ENCODE measurements at regions not wholly inside any gene's neighbourhood (a gene's known extent, or its start where the extent isn't known, plus 50 kb on each side); places are given as distances from the start of the nearest gene placed in this dataset.
A peak's percentile ranks its signal among the peaks of the same experiment; 100 is the strongest.
"Not testable (repeated sequence)": the region's sequence is repeated elsewhere in the genome, so short reads cannot be mapped to it uniquely, and the experiment has no call there.

GRCh38 chr14:83864106-83864505 is 1665.8 kb upstream of the FLRT2 start:
- DNase-seq, result no peak
- Histone ChIP-seq H3K27me3 (no peaks in the 10 kb centered on the region), H3K4me1 (peaks cover 10% of the 10 kb centered on the region), H3K4me3 (no peak overlapping the region), H3K9me3 (replicated peaks) (no peaks in the 10 kb centered on the region), H3K27ac (no peak overlapping the region), H3K36me3 (no peaks in the 10 kb centered on the region)

- Histone ChIP-seq H3K27me3 (no peaks in the 10 kb centered on the region), H3K27ac (peak overlapping the region; percentile 9; the same call in 1 of the 2 replicates), H3K36me3 (no peaks in the 10 kb centered on the region), H3K4me1 (peaks cover 23% of the 10 kb centered on the region), H3K9me3 (replicated peaks) (no peaks in the 10 kb centered on the region), H3K4me3 (no peak overlapping the region)
- peak; percentile 27 to 63 for DNase-seq
Measured at GRCh38 chr14:83867566-83868225, 1662.2 kb upstream of the FLRT2 start.

GRCh38 chr14:83870546-83871270 is 1659.2 kb upstream of the FLRT2 start:
- Histone ChIP-seq H3K4me3 (no peak overlapping the region), H3K9me3 (replicated peaks) (no peaks in the 10 kb centered on the region), H3K36me3 (no peaks in the 10 kb centered on the region), H3K4me1 (peaks cover 23% of the 10 kb centered on the region), H3K27me3 (no peaks in the 10 kb centered on the region), H3K27ac (peak overlapping the region; percentile 61)
- DNase-seq, result peak; percentile 43 to 76

DNA sequence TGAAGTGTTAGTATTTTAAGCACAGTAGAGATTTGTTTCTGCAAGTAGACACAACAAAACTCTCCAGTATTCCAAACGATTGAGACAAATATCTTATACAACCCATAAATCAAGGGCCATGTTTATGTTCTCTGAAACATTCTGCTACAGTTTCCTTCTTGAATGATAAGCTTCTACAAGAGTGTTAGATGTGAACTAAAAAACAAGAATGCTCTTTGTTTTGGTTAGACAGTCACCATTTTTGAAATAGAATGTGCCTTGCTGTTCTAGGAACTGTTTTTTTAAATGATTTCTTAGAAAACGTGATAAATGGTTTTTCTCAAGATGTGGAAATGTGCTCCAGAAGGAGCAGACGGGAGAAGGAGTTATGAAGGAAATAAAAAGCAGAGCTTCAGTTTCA is 1656.3 kb upstream of the FLRT2 start:
- Histone ChIP-seq H3K27ac (no peak overlapping the region), H3K9me3 (replicated peaks) (no peaks in the 10 kb centered on the region), H3K4me1 (peaks cover 13% of the 10 kb centered on the region), H3K36me3 (no peaks in the 10 kb centered on the region), H3K27me3 (no peaks in the 10 kb centered on the region), H3K4me3 (no peak overlapping the region)
- DNase-seq, result no peak

- no peak for DNase-seq
- Histone ChIP-seq H3K9me3 (replicated peaks) (no peaks in the 10 kb centered on the region), H3K4me1 (peaks cover 13% of the 10 kb centered on the region), H3K27me3 (no peaks in the 10 kb centered on the region), H3K4me3 (no peak overlapping the region), H3K36me3 (no peaks in the 10 kb centered on the region), H3K27ac (no peak overlapping the region)
Measured at GRCh38 chr14:83874662-83875061, 1655.3 kb upstream of the FLRT2 start.

GRCh38 chr14:83883732-83884131 is 1646.2 kb upstream of the FLRT2 start:
- DNase-seq, result no peak
- H3K36me3 ChIP-seq, result no peaks in the 10 kb centered on the region
- no peak overlapping the region for H3K4me3 ChIP-seq
- no peak overlapping the region for H3K27ac ChIP-seq
- no peaks in the 10 kb centered on the region for H3K4me1 ChIP-seq
- H3K9me3 ChIP-seq (replicated peaks), result no peaks in the 10 kb centered on the region
- no peaks in the 10 kb centered on the region for H3K27me3 ChIP-seq

- no peaks in the 10 kb centered on the region for H3K9me3 ChIP-seq (replicated peaks)
- no peaks in the 10 kb centered on the region for H3K4me1 ChIP-seq
- H3K36me3 ChIP-seq, result no peaks in the 10 kb centered on the region
- no peaks in the 10 kb centered on the region for H3K27me3 ChIP-seq
- no peak overlapping the region for H3K4me3 ChIP-seq
- DNase-seq, result no peak
- no peak overlapping the region for H3K27ac ChIP-seq
Measured at GRCh38 chr14:83885837-83886293, 1644.1 kb upstream of the FLRT2 start.

DNA sequence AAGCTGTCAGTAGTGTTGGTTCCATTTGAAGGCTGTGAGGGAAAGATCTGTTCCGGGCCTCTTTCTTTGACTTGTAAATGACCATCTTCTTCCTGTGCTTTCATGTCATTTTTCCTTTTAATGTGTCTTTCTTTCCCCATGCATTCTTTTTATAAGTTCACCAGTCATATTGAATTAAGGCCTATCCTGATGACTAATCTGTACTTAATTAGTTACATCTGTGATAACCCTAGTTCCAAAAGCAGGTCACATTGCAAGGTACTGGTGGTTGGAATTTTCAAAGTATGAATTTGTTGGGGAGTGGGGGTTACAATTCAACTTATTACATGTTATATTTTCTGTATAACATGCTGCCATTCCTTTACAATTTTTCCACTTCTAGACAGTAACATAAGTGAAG is 1642.1 kb upstream of the FLRT2 start:
- no peaks in the 10 kb centered on the region for H3K4me1 ChIP-seq
- no peaks in the 10 kb centered on the region for H3K27me3 ChIP-seq
- no peaks in the 10 kb centered on the region for H3K36me3 ChIP-seq
- no peak for DNase-seq
- H3K4me3 ChIP-seq, result no peak overlapping the region
- no peak overlapping the region for H3K27ac ChIP-seq
- H3K9me3 ChIP-seq (replicated peaks), result no peaks in the 10 kb centered on the region

DNA sequence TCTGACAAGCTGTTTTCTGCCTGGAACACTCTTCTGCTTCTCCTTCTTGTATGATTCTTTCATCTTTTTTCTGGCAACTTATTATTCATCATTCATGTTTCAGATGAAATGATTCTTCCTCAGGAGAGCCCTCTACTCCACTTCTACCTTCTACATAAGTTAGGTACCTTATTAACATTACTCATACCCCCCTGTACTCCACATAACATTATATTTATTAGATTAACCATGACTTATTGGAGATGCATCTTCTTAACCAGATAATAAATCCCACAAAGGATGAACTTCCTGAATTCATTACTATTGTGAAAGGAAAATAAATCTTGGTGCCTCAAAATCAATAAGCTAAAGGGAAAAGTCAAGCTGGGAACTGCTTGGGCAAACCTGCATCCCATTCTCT is 1636.5 kb upstream of the FLRT2 start:
- H3K4me1 ChIP-seq, result no peaks in the 10 kb centered on the region
- no peak overlapping the region for H3K4me3 ChIP-seq
- H3K27me3 ChIP-seq, result no peaks in the 10 kb centered on the region
- H3K36me3 ChIP-seq, result no peaks in the 10 kb centered on the region
- H3K9me3 ChIP-seq (replicated peaks), result no peaks in the 10 kb centered on the region
- H3K27ac ChIP-seq, result no peak overlapping the region
- no peak for DNase-seq

- H3K27me3 ChIP-seq, result no peaks in the 10 kb centered on the region
- H3K4me3 ChIP-seq, result no peak overlapping the region
- H3K36me3 ChIP-seq, result no peaks in the 10 kb centered on the region
- DNase-seq, result no peak
- H3K4me1 ChIP-seq, result no peaks in the 10 kb centered on the region
- no peaks in the 10 kb centered on the region for H3K9me3 ChIP-seq (replicated peaks)
- no peak overlapping the region for H3K27ac ChIP-seq
Measured at GRCh38 chr14:83894568-83894967, 1635.4 kb upstream of the FLRT2 start.

DNA sequence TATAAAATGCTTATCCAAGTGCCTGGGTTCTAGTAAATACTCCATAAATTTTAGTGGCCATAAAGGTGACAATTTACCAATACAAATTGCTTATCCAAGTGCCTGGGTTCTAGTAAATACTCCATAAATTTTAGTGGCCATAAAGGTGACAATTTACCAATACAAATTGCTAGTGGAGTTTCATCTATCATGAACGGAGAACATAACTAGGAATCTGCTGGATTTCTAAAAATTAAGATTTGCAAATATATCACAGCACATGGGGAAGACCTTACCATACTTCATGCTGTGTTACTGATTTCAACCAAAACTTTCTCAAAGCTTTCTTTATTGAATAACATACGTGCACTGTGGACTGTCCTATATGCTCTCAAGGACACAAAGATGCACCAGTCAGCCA is 1631.4 kb upstream of the FLRT2 start:
- not testable (repeated sequence) for H3K36me3 ChIP-seq; DNase-seq; H3K9me3 ChIP-seq (replicated peaks); H3K27ac ChIP-seq; H3K4me1 ChIP-seq; H3K4me3 ChIP-seq; H3K27me3 ChIP-seq

- no peaks in the 10 kb centered on the region for H3K9me3 ChIP-seq (replicated peaks)
- H3K27me3 ChIP-seq, result no peaks in the 10 kb centered on the region
- no peak for DNase-seq
- no peaks in the 10 kb centered on the region for H3K4me1 ChIP-seq
- no peak overlapping the region for H3K27ac ChIP-seq
- H3K36me3 ChIP-seq, result no peaks in the 10 kb centered on the region
- H3K4me3 ChIP-seq, result no peak overlapping the region
Measured at GRCh38 chr14:83899706-83900105, 1630.2 kb upstream of the FLRT2 start.

DNA sequence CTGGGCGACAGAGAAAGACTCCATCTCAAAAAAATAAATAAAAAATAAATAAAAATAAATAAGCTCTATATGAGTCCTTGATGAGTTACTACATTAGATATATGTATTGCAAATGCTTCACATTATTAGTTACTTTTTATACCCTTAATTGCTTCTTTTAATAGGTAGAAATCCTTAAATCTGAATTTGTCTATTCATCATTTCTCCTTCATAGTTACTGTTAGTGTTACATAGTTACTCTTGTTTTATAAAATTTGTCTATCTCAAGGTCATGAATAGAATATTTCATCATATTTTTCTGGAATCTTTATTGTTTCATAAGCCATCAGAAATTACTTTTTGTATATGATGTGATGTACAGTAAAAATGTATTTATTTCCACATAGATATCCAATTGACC is 1624.8 kb upstream of the FLRT2 start:
- no peak for DNase-seq
- no peaks in the 10 kb centered on the region for H3K36me3 ChIP-seq
- H3K27ac ChIP-seq, result no peak overlapping the region
- no peaks in the 10 kb centered on the region for H3K27me3 ChIP-seq
- no peak overlapping the region for H3K4me3 ChIP-seq
- H3K9me3 ChIP-seq (replicated peaks), result no peaks in the 10 kb centered on the region
- no peaks in the 10 kb centered on the region for H3K4me1 ChIP-seq

GRCh38 chr14:83908419-83908818 is 1621.5 kb upstream of the FLRT2 start:
- no peaks in the 10 kb centered on the region for H3K27me3 ChIP-seq
- no peaks in the 10 kb centered on the region for H3K4me1 ChIP-seq
- no peaks in the 10 kb centered on the region for H3K9me3 ChIP-seq (replicated peaks)
- no peak overlapping the region for H3K4me3 ChIP-seq
- H3K36me3 ChIP-seq, result no peaks in the 10 kb centered on the region
- no peak for DNase-seq
- no peak overlapping the region for H3K27ac ChIP-seq

DNA sequence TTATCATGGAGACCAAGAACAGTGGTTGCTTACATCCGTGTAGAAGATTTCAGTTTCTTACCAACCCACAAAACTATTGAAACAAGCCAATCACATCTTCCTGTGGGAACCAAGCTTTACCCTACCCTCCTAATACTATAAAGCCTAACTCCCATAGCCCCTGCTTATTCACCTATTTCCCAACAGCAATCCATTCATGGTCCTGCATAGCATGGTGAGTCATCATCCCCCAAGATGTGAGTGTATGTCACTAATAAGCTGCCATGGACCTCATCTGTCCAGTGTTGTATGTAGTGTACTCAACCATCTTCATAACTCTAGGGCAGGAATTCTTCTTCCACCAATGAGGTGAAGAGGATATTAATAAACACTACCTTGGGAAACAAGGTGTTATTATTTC is 1620.4 kb upstream of the FLRT2 start:
- Histone ChIP-seq H3K9me3 (replicated peaks) (no peaks in the 10 kb centered on the region), H3K4me1 (no peaks in the 10 kb centered on the region), H3K27ac (no peak overlapping the region), H3K36me3 (no peaks in the 10 kb centered on the region), H3K4me3 (no peak overlapping the region), H3K27me3 (no peaks in the 10 kb centered on the region)
- DNase-seq, result no peak
